Heart left ventricle (tissue), 16 donors: ENCODE measurements at regions not wholly inside any gene's neighbourhood (a gene's known extent, or its start where the extent isn't known, plus 50 kb on each side); places are given as distances from the start of the nearest gene placed in this dataset.

Experiments used
- ATAC-seq, 4 donors: fragments of 200-7000 bp; cut with Tn5 transposase; one replicate each; pipeline ENCODE4 v1.9.1; 2020 to 2022; ENCODE audit warnings: moderate library complexity in 4 of 4, mild to moderate bottlenecking in 3 of 4, moderate number of reproducible peaks in 1 of 4
- DNase-seq, 5 donors: peaks; one replicate each; pipeline ENCODE4 v3.0.0-alpha.2; 2020
- H3K27ac ChIP-seq, 12 donors: fragments of 200-600 bp; sonication (generic) in 4 of 12; one replicate each; pipeline versions ENCODE4 v1.5.0 to v1.8.0; 2016 to 2022; ENCODE audit warnings: mild to moderate bottlenecking in 2 of 12
- H3K27me3 ChIP-seq, 9 donors: fragments of 200-600 bp; sonication (generic) in 2 of 9; one replicate each; pipeline versions ENCODE4 v1.5.1 to v1.8.0; 2016 to 2022; ENCODE audit warnings: mild to moderate bottlenecking in 3 of 9
- H3K36me3 ChIP-seq, 9 donors: fragments of 200-600 bp; sonication (generic) in 2 of 9; one replicate each; pipeline versions ENCODE4 v1.5.0 to v1.8.0; 2018 to 2022; ENCODE audit warnings: mild to moderate bottlenecking in 2 of 9
- H3K4me1 ChIP-seq, 12 donors: fragments of 200-600 bp; sonication (generic) in 4 of 12; one replicate each; pipeline versions ENCODE4 v1.5.0 to v1.8.0; 2016 to 2022; ENCODE audit warnings: mild to moderate bottlenecking in 3 of 12
- H3K4me3 ChIP-seq, 12 donors: fragments of 200-600 bp; sonication (generic) in 4 of 12; one replicate each; pipeline versions ENCODE4 v1.5.0 to v1.8.0; 2017 to 2022; ENCODE audit warnings: mild to moderate bottlenecking in 9 of 12, moderate library complexity in 4 of 12
- H3K9me3 ChIP-seq, 12 donors: fragments of 200-600 bp; sonication (generic) in 4 of 12; one replicate each; pipeline versions ENCODE4 v1.5.0 to v1.8.0; 2016 to 2022; ENCODE audit warnings: mild to moderate bottlenecking in 1 of 12
- CTCF ChIP-seq, 12 donors: fragments of 200-600 bp; sonication (generic) in 4 of 12; IDR thresholded peaks; one replicate each; pipeline versions ENCODE4 v1.5.0 to v1.8.0; 2018 to 2022; ENCODE audit warnings: antibody characterized with exemption in 12 of 12, mild to moderate bottlenecking in 5 of 12
- POLR2A ChIP-seq, 2 donors: fragments of 450-650 bp; IDR thresholded peaks; one replicate each; pipeline ENCODE4 v1.6.1; 2017; ENCODE audit warnings: antibody characterized with exemption in 2 of 2, mild to moderate bottlenecking in 2 of 2, moderate library complexity in 2 of 2
- WGBS, 4 donors: extraction: QIAGEN DNeasy Blood & Tissue Kit in 2 of 4; methylation state at CpG; one replicate each; pipeline versions ENCODE4 v1.1.5 to v1.1.7; 2013 to 2018; 5-methylcytosine and 5-hydroxymethylcytosine counted together
- intact Hi-C, 10 donors: fragments of 100-400 bp; cut with DNase I; formaldehyde crosslinking; loops; one replicate each; pipeline versions ENCODE4 v1.11.1 to v1.14.2; 2022
- donor health status: ischemic (EF 13 %, LVEDD 7.1; RV severe dilation, severe dysfunction).
- donor health status: healthy with polysubstance abuse.
- donor health status: DM: no; HTN: yes; CAD: no.
- donor health status: DM: no; HTN: no; CAD: no.
- donor health status: ischemic (EF 25% LVEDD 6.9; RV normal size, moderate dysfunction).
- donor health status: ischemic (EF 25% LVEDD 5.7; RV mildly dilated, moderate dysfunction).
- donor health status: healthy.
- donor health status: DM: yes; HTN: yes; CAD: no.
- donor health status: ischemic (EF 35%, LVEDD 5.7; RV mildly dilated, moderate dysfunction).
- donor health status: nonischemic (EF 11% LVEDD 7.7; RV severe dilation, severe dysfunction).
- donor health status: DM: yes; HTN: yes; CAD: no.
- donor health status: PGD.
- donor health status: ischemic (EF 29% LVEDD 5.4; RV normal size, mild dysfunction).
- donor health status: nonischemic (EF 23%, LVEDD 6.1; RV moderate dilation, normal function).

GRCh38 chr11:127074151-127074761 is 73.7 kb upstream of the KIRREL3 start:
- peaks cover 0 to 5% (median 0%) of the 10 kb centered on the region in 9 donors for H3K27me3 ChIP-seq
- H3K4me3 ChIP-seq: no peak overlapping the region
- ATAC-seq (peak in 2 of 4 donors; percentile 50 to 55), DNase-seq (peak in 1 of 5 donors; percentile 29)
- H3K4me1 ChIP-seq: no peaks in the 10 kb centered on the region
- no peaks in the 10 kb centered on the region for H3K36me3 ChIP-seq
- H3K9me3 ChIP-seq: no peaks in the 10 kb centered on the region
- TF ChIP-seq POLR2A (IDR thresholded peaks at IDR 0.05) (no peak), CTCF (IDR thresholded peaks at IDR 0.05) (peak in 1 of 12 donors; percentile 10)
- 39 to 52% (median 44%) methylated on average over 5 to 7 of the region's 7 CpGs for WGBS, 4 donors
- intact Hi-C loops: no loop called here
- no peak overlapping the region for H3K27ac ChIP-seq

GRCh38 chr11:127073621-127074020 is 73.1 kb upstream of the KIRREL3 start:
- WGBS, 4 donors: 41 to 58% (median 51%) methylated on average over 4 of the region's 4 CpGs
- TF ChIP-seq CTCF (IDR thresholded peaks at IDR 0.05) (no peak), POLR2A (IDR thresholded peaks at IDR 0.05) (no peak)
- Histone ChIP-seq H3K4me1 (no peaks in the 10 kb centered on the region), H3K36me3 (no peaks in the 10 kb centered on the region), H3K4me3 (no peak overlapping the region), H3K27me3 (peaks cover 0 to 8% (median 0%) of the 10 kb centered on the region in 9 donors), H3K9me3 (no peaks in the 10 kb centered on the region), H3K27ac (no peak overlapping the region)
- no peak for ATAC-seq
- no peak for DNase-seq
- intact Hi-C loops: no loop called here

- TF ChIP-seq POLR2A (IDR thresholded peaks at IDR 0.05): no peak
- no peak for TF ChIP-seq CTCF (IDR thresholded peaks at IDR 0.05)
- ATAC-seq (no peak), DNase-seq (no peak)
- H3K27me3 ChIP-seq: peaks cover 0 to 10% (median 0%) of the 10 kb centered on the region in 9 donors
- WGBS, 4 donors: 66 to 76% (median 72%) methylated on average over 6 to 7 of the region's 7 CpGs
- intact Hi-C loops: no loop called here
- H3K4me1 ChIP-seq: no peaks in the 10 kb centered on the region
- H3K27ac ChIP-seq: no peak overlapping the region
- no peak overlapping the region for H3K4me3 ChIP-seq
- no peaks in the 10 kb centered on the region for H3K36me3 ChIP-seq
- H3K9me3 ChIP-seq: no peaks in the 10 kb centered on the region
Measured at GRCh38 chr11:127071606-127072005, 71.0 kb upstream of the KIRREL3 start.

GRCh38 chr11:127070808-127071207 is 70.2 kb upstream of the KIRREL3 start:
- peaks cover 0 to 10% (median 0%) of the 10 kb centered on the region in 9 donors for H3K27me3 ChIP-seq
- intact Hi-C loops: no loop called here
- 57 to 79% (median 73%) methylated on average over 3 to 4 of the region's 4 CpGs for WGBS, 4 donors
- TF ChIP-seq CTCF (IDR thresholded peaks at IDR 0.05) (no peak), POLR2A (IDR thresholded peaks at IDR 0.05) (no peak)
- H3K4me3 ChIP-seq: no peak overlapping the region
- no peak overlapping the region for H3K27ac ChIP-seq
- no peaks in the 10 kb centered on the region for H3K9me3 ChIP-seq
- ATAC-seq (no peak), DNase-seq (no peak)
- no peaks in the 10 kb centered on the region for H3K4me1 ChIP-seq
- no peaks in the 10 kb centered on the region for H3K36me3 ChIP-seq
